Gastrocnemius medialis (tissue), 4 donors: ENCODE measurements at regions not wholly inside any gene's neighbourhood (a gene's known extent, or its start where the extent isn't known, plus 50 kb on each side); places are given as distances from the start of the nearest gene placed in this dataset.

Source experiments
- CTCF ChIP-seq, 5 experiments: fragments of 450-650 bp in 3 of 5; fragments of 200-600 bp in 2 of 5; sonication (generic) in 2 of 5; IDR thresholded peaks in 4 of 5; conservative IDR thresholded peaks in 1 of 5; 1 replicate in 4 of 5; 2 replicates in 1 of 5; pipeline ENCODE4 v1.5.1; 2016 to 2019; ENCODE audit warnings: antibody characterized with exemption in 5 of 5, mild to moderate bottlenecking in 3 of 5, moderate library complexity in 3 of 5
- POLR2A ChIP-seq, 2 donors: fragments of 450-650 bp; IDR thresholded peaks; one replicate each; pipeline ENCODE4 v1.6.1; 2017; ENCODE audit warnings: antibody characterized with exemption in 2 of 2, mild to moderate bottlenecking in 2 of 2, moderate library complexity in 2 of 2

GRCh38 chr12:74468401-74468800 lies 69.2 kb upstream of the ATXN7L3B start:
- TF ChIP-seq CTCF (IDR thresholded peaks at IDR 0.05 in 4 of 5, conservative IDR thresholded peaks at IDR 0.05 in 1 of 5) (no peak), POLR2A (IDR thresholded peaks at IDR 0.05) (no peak)
